Testis (tissue), 2 donors: ENCODE measurements at regions not wholly inside any gene's neighbourhood (a gene's known extent, or its start where the extent isn't known, plus 50 kb on each side); places are given as distances from the start of the nearest gene placed in this dataset.

Experiments
- CTCF ChIP-seq, 3 experiments: fragments of 450-650 bp in 2 of 3; fragments of 200-600 bp in 1 of 3; sonication (generic) in 1 of 3; IDR thresholded peaks; one replicate each; pipeline ENCODE4 v1.5.1; 2016 to 2019; ENCODE audit warnings: antibody characterized with exemption in 3 of 3, mild to moderate bottlenecking in 2 of 3, moderate library complexity in 1 of 3
- POLR2A ChIP-seq: fragments of 450-650 bp; IDR thresholded peaks from one replicate; pipeline ENCODE4 v1.6.1; 2017; ENCODE audit warnings: antibody characterized with exemption, mild to moderate bottlenecking, moderate library complexity

DNA sequence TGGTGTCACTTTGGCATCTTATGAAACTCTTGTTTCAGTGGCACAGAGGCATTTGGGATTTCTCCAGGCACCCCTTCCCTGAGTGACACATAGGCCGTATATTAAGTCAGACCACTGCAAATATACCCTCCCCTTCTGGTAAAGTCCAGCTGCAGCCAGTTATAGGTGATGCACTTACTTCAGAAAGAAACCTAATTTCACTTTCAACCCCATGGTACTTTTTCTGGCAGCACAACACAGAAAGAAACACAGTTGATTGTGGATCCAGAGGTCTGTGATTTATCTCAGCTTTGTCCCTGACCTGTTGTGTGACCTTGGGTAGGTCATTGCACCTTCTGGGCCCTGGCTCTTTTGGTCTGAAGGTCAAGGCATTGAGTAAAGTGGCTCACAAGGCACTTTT, 173.2 kb downstream of the BUB3 start:
- TF ChIP-seq POLR2A, result no peak
- no peak for TF ChIP-seq CTCF (IDR thresholded peaks at IDR 0.05)
